HepG2 (cell line): ENCODE measurements at regions not wholly inside any gene's neighbourhood (a gene's known extent, or its start where the extent isn't known, plus 50 kb on each side); places are given as distances from the start of the nearest gene placed in this dataset.
"Not testable (repeated sequence)": the region's sequence is repeated elsewhere in the genome, so short reads cannot be mapped to it uniquely, and the experiment has no call there.

Source experiments
- ATAC-seq: fragments of 200-7000 bp; cut with Tn5 transposase; 3 replicates; pipeline ENCODE4 v1.9.1; 2020; ENCODE audit warnings: mild to moderate bottlenecking, moderate library complexity
- BruUV-seq: library from RNA; stranded (reverse); fragments of 400-500 nt; replicated peaks from 2 replicates; lab custom pipeline; 2021; lab: Mats Ljungman, UMichigan
- CTCF ChIA-PET: fragments of 300-600 bp; formaldehyde crosslinking; extraction: SDS; loops from one replicate; lab custom pipeline; 2021; ENCODE audit warnings: low total read pairs, inconsistent platforms, low intra/inter-chr PET ratio; lab: Yijun Ruan, JAX
- POLR2A ChIA-PET: fragments of 350-600 bp; sonication (Branson Sonifier 250); formaldehyde crosslinking; loops from one replicate; lab custom pipeline; 2020; ENCODE audit warnings: antibody characterized with exemption, inconsistent platforms; lab: Yijun Ruan, JAX
- DNase-seq: peaks from one replicate; pipeline ENCODE4 v3.0.0-alpha.2; 2015; ENCODE audit warnings: low spot score
- FAIRE-seq: peaks from 3 replicates; lab custom pipeline; 2011; peaks lifted over from hg19 to GRCh38; lab: Jason Lieb, UNC
- H2AFZ ChIP-seq: one replicate; pipeline ENCODE4 v1.6.1; 2011; ENCODE audit warnings: low read length, inconsistent platforms
- H3K27ac ChIP-seq: fragments of 300-600 bp; 3 replicates; pipeline ENCODE4 v1.8.0; 2011; ENCODE audit warnings: mixed run types, mild to moderate bottlenecking, mixed read lengths, low read length, inconsistent platforms; ENCODE audit not compliant: insufficient read depth; ENCODE audit errors: extremely low read length
- H3K27me3 ChIP-seq, 2 experiments: fragments of 200-600 bp in 1 of 2; 2 replicates in 1 of 2; 3 replicates in 1 of 2; pipeline versions ENCODE4 v1.6.0 to v1.8.0; 2011; ENCODE audit warnings: low read length in 2 of 2, mild to moderate bottlenecking in 2 of 2, moderate library complexity in 2 of 2, inconsistent platforms in 1 of 2; ENCODE audit not compliant: insufficient read depth in 2 of 2, control insufficient read depth in 1 of 2
- H3K36me3 ChIP-seq, 2 experiments: fragments of 200-600 bp in 1 of 2; replicated peaks in 1 of 2; 2 replicates in 1 of 2; 3 replicates in 1 of 2; pipeline versions ENCODE4 v1.5.1 to v1.8.0; 2011; ENCODE audit warnings: low read length in 2 of 2, inconsistent platforms in 1 of 2; ENCODE audit not compliant: insufficient read depth in 2 of 2, control insufficient read depth in 1 of 2
- H3K4me1 ChIP-seq: 2 replicates; pipeline ENCODE4 v1.5.1; 2012; ENCODE audit warnings: low read length, inconsistent platforms; ENCODE audit not compliant: insufficient read depth
- H3K4me2 ChIP-seq: 2 replicates; pipeline ENCODE4 v1.6.0; 2011; ENCODE audit warnings: low read depth, low read length, inconsistent platforms
- H3K4me3 ChIP-seq, 3 experiments: fragments of 200-600 bp in 1 of 3; sonication (generic), shearing (Covaris generic) in 1 of 3; replicated peaks in 1 of 3; 2 replicates each; pipeline ENCODE4 v1.5.1; 2011 to 2016; ENCODE audit warnings: low read length in 3 of 3, inconsistent platforms in 2 of 3, low read depth in 2 of 3, mild to moderate bottlenecking in 2 of 3, control low read depth in 1 of 3, mixed read lengths in 1 of 3; ENCODE audit not compliant: insufficient read depth in 1 of 3
- H3K79me2 ChIP-seq: one replicate; pipeline ENCODE4 v1.6.1; 2011; ENCODE audit warnings: low read length, inconsistent platforms; ENCODE audit not compliant: insufficient read depth
- H3K9ac ChIP-seq: 2 replicates; pipeline ENCODE4 v1.6.0; 2011; ENCODE audit warnings: mild to moderate bottlenecking, low read depth, low read length, inconsistent platforms; ENCODE audit not compliant: insufficient read depth
- H3K9me3 ChIP-seq: 2 replicates; pipeline ENCODE4 v1.5.1; 2012; ENCODE audit warnings: mild to moderate bottlenecking, low read length
- H4K20me1 ChIP-seq: 2 replicates; pipeline ENCODE4 v1.6.0; 2011; ENCODE audit warnings: inconsistent platforms, mild to moderate bottlenecking, low read length, moderate library complexity; ENCODE audit not compliant: insufficient read depth
- MTA3 ChIP-seq: sonication (generic); formaldehyde crosslinking; IDR thresholded peaks from 2 replicates; pipeline ENCODE4 v1.4.0; 2020; ENCODE audit warnings: missing genetic modification reagents
- PCBP1 ChIP-seq: fragments of 200-400 bp; formaldehyde crosslinking; IDR thresholded peaks from 2 replicates; pipeline ENCODE4 v1.6.1; 2017; ENCODE audit warnings: mild to moderate bottlenecking, low read depth, low read length, borderline replicate concordance
- PLRG1 ChIP-seq: fragments of 450-650 bp; conservative IDR thresholded peaks from 2 replicates; pipeline ENCODE4 v1.6.1; 2016
- THYN1 ChIP-seq: sonication (generic); formaldehyde crosslinking; IDR thresholded peaks from 2 replicates; pipeline ENCODE4 v1.8.1; 2023; ENCODE audit warnings: low read depth, mild to moderate bottlenecking, moderate library complexity, missing genetic modification reagents, borderline replicate concordance
- USF2 ChIP-seq, 2 experiments: sonication (generic) in 1 of 2; formaldehyde crosslinking in 1 of 2; IDR thresholded peaks; 2 replicates each; pipeline versions ENCODE4 v1.5.1 to v1.6.1; 2011 to 2020; ENCODE audit warnings: borderline replicate concordance in 1 of 2, low read depth in 1 of 2, low read length in 1 of 2, mild to moderate bottlenecking in 1 of 2, missing genetic modification reagents in 1 of 2, moderate library complexity in 1 of 2
- ZNF337 ChIP-seq: sonication (generic); formaldehyde crosslinking; IDR thresholded peaks from 2 replicates; pipeline ENCODE4 v1.5.1; 2020; ENCODE audit warnings: missing genetic modification reagents, low read depth, mild to moderate bottlenecking, borderline replicate concordance
- ZNF547 ChIP-seq: sonication (generic); formaldehyde crosslinking; IDR thresholded peaks from 2 replicates; pipeline ENCODE4 v1.5.1; 2020; ENCODE audit warnings: mild to moderate bottlenecking, missing genetic modification reagents
- ZNF550 ChIP-seq: sonication (generic); formaldehyde crosslinking; IDR thresholded peaks from 2 replicates; pipeline ENCODE4 v1.4.0; 2020; ENCODE audit warnings: mild to moderate bottlenecking, missing genetic modification reagents, borderline replicate concordance
- ZNF720 ChIP-seq: sonication (generic); formaldehyde crosslinking; IDR thresholded peaks from 2 replicates; pipeline ENCODE4 v1.4.0; 2020; ENCODE audit warnings: missing genetic modification reagents
- ZNF780A ChIP-seq: sonication (generic); formaldehyde crosslinking; IDR thresholded peaks from 2 replicates; pipeline ENCODE4 v1.8.0; 2022; ENCODE audit warnings: mild to moderate bottlenecking, missing genetic modification reagents, moderate library complexity
- ZNF782 ChIP-seq: sonication (generic); formaldehyde crosslinking; IDR thresholded peaks from 2 replicates; pipeline ENCODE4 v1.4.0; 2020; ENCODE audit warnings: missing genetic modification reagents, mild to moderate bottlenecking, borderline replicate concordance
- ZNF816 ChIP-seq: sonication (generic); formaldehyde crosslinking; IDR thresholded peaks from 2 replicates; pipeline ENCODE4 v1.8.0; 2022; ENCODE audit warnings: missing genetic modification reagents, mild to moderate bottlenecking, borderline replicate concordance
- WGBS: methylation state at CpG from one replicate; pipeline ENCODE4 v1.1.6; 2017; ENCODE audit warnings: low lambda C conversion rate; 5-methylcytosine and 5-hydroxymethylcytosine counted together
- in situ Hi-C: cut with HindIII; loops from 2 replicates; pipeline ENCODE4 v1.10.0; 2017; ENCODE audit warnings: low pct_unique_long_range_greater_than_20kb; ENCODE audit not compliant: extremely low pct_ligation_motif_present
- intact Hi-C: fragments of 100-400 bp; cut with micrococcal nuclease; formaldehyde crosslinking; loops from one replicate; pipeline ENCODE4 v1.10.0; 2022; ENCODE audit not compliant: unreplicated experiment

- WGBS: 21% methylated on average over 4 of the region's 4 CpGs
- no peaks in the 10 kb centered on the region for H3K4me1 ChIP-seq
- CTCF ChIA-PET: no interaction called here
- POLR2A ChIA-PET: no interaction called here
- no peaks in the 10 kb centered on the region for H3K36me3 ChIP-seq
- no peak for ATAC-seq
- H3K9me3 ChIP-seq: peaks cover 34% of the 10 kb centered on the region
- H3K4me3 ChIP-seq: no peak overlapping the region
- H4K20me1 ChIP-seq: no peaks in the 10 kb centered on the region
- no peaks in the 10 kb centered on the region for H3K79me2 ChIP-seq
- intact Hi-C loops: no loop called here
- TF ChIP-seq ZNF782 (CRISPR knock-in tag): no peak
- no peak for TF ChIP-seq PCBP1
- no peak for TF ChIP-seq ZNF720 (CRISPR knock-in tag)
- no peak for TF ChIP-seq PLRG1
- no peak for TF ChIP-seq ZNF816 (CRISPR knock-in tag)
- no peak for TF ChIP-seq ZNF547 (CRISPR knock-in tag)
- no peak for TF ChIP-seq ZNF550 (CRISPR knock-in tag)
- no peak for TF ChIP-seq MTA3 (CRISPR knock-in tag)
- no peak for TF ChIP-seq ZNF337
- TF ChIP-seq USF2 (IDR thresholded peaks at IDR 0.05; ENCODE audit: low read depth, low read length): no peak
- no peak for TF ChIP-seq USF2 (CRISPR knock-in tag; IDR thresholded peaks at IDR 0.05; ENCODE audit: borderline replicate concordance)
- TF ChIP-seq THYN1: no peak
- no peak for TF ChIP-seq ZNF780A (CRISPR knock-in tag)
- TF ChIP-seq, all 625 proteins: peak for 0
- H3K9ac ChIP-seq: no peak overlapping the region
- no peaks in the 10 kb centered on the region for H3K27me3 ChIP-seq
- H2AFZ ChIP-seq: no peak overlapping the region
- no peak overlapping the region for H3K4me2 ChIP-seq
- no peak for FAIRE-seq
- no peak for DNase-seq
- no TSS peak for BruUV-seq
- no peak overlapping the region for H3K27ac ChIP-seq
- in situ Hi-C loops: no loop called here
These were observed 504.7 kb upstream of the MIS18BP1 start for GRCh38 chr14:45757655-45758054.

GRCh38 chr14:45756412-45756811 is 503.4 kb upstream of the MIS18BP1 start:
- intact Hi-C loops, H3K4me1 ChIP-seq, H3K27me3 ChIP-seq, ATAC-seq, BruUV-seq, H3K27ac ChIP-seq, H4K20me1 ChIP-seq, H3K79me2 ChIP-seq, in situ Hi-C loops, H3K4me2 ChIP-seq, H3K4me3 ChIP-seq, H3K9ac ChIP-seq, DNase-seq, H3K36me3 ChIP-seq, POLR2A ChIA-PET, FAIRE-seq, CTCF ChIA-PET, H2AFZ ChIP-seq: not testable (repeated sequence)
- 2% methylated on average over 2 of the region's 2 CpGs for WGBS
- H3K9me3 ChIP-seq: peaks cover 28% of the 10 kb centered on the region
